ENCODE measurements at regions not wholly inside any gene's neighbourhood (a gene's known extent, or its start where the extent isn't known, plus 50 kb on each side); places are given as distances from the start of the nearest gene placed in this dataset.

DNA sequence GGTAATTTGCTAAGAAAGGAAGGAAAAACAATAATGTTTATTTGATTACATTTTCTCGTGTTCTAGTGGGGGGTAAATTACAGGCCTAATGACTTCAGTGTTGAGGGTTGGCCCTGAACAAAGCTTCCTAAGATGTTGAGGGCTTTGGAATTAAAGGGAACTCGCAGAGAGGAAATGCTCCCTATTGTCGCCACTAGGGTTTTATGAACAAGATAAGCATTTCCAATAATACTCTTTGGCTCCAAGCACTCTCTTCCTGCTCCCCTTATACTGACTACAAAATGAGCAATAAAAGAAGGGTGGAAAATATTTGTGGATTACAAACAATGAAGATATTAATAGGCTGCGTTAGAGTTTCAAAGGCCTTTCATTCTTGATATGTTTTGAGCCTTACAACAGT, 363.6 kb downstream of the HS3ST3B1 start:
- TF ChIP-seq, protein P1, sequence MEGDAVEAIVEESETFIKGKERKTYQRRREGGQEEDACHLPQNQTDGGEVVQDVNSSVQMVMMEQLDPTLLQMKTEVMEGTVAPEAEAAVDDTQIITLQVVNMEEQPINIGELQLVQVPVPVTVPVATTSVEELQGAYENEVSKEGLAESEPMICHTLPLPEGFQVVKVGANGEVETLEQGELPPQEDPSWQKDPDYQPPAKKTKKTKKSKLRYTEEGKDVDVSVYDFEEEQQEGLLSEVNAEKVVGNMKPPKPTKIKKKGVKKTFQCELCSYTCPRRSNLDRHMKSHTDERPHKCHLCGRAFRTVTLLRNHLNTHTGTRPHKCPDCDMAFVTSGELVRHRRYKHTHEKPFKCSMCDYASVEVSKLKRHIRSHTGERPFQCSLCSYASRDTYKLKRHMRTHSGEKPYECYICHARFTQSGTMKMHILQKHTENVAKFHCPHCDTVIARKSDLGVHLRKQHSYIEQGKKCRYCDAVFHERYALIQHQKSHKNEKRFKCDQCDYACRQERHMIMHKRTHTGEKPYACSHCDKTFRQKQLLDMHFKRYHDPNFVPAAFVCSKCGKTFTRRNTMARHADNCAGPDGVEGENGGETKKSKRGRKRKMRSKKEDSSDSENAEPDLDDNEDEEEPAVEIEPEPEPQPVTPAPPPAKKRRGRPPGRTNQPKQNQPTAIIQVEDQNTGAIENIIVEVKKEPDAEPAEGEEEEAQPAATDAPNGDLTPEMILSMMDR (IDR thresholded peaks at IDR 0.05; ENCODE audit: control extremely low read depth in 1 of 3, insufficient read depth in 1 of 3, low read depth in 1 of 3, low read length in 3 of 3), result peak in 1 of 3 experiments; percentile 22; a peak in 1 of 4 replicates
- TF ChIP-seq KDM1A (IDR thresholded peaks at IDR 0.05; ENCODE audit: borderline replicate concordance, low read length) (no peak), POLR2AphosphoS5 (IDR thresholded peaks at IDR 0.05; ENCODE audit: low read depth, low read length) (no peak), JUND (IDR thresholded peaks at IDR 0.05; ENCODE audit: low read length) (no peak), HDAC6 (IDR thresholded peaks at IDR 0.05; ENCODE audit: low read depth, low read length) (no peak), GABPA (IDR thresholded peaks at IDR 0.05; ENCODE audit: borderline replicate concordance, insufficient read depth, low read length) (no peak), SIN3A (conservative IDR thresholded peaks at IDR 0.05 in 1 of 2, IDR thresholded peaks at IDR 0.05 in 1 of 2; ENCODE audit: low read depth in 1 of 2, low read length in 2 of 2) (no peak), TAF1 (IDR thresholded peaks at IDR 0.05; ENCODE audit: low read depth, low read length) (no peak), POLR2A (IDR thresholded peaks at IDR 0.05; ENCODE audit: control extremely low read depth in 1 of 2, low read depth in 2 of 2, low read length in 2 of 2) (no peak)

Data from H1 (cell line).